Activated CD4-positive, CD25-positive, alpha-beta regulatory T cell (primary cell): ENCODE measurements at regions not wholly inside any gene's neighbourhood (a gene's known extent, or its start where the extent isn't known, plus 50 kb on each side); places are given as distances from the start of the nearest gene placed in this dataset.
"Not testable (repeated sequence)": the region's sequence is repeated elsewhere in the genome, so short reads cannot be mapped to it uniquely, and the experiment has no call there.

Experiments used
- DNase-seq, 4 experiments: peaks; one replicate each; lab custom pipeline; 2025; lab: John Stamatoyannopoulos, UW

- DNase-seq = no peak
These were observed 1653.4 kb downstream of the EFNA5 start for GRCh38 chr5:106017243-106017857.

- no peak for DNase-seq
These were observed 1656.5 kb downstream of the EFNA5 start for GRCh38 chr5:106014262-106014661.

- no peak for DNase-seq
These were observed 1664.5 kb downstream of the EFNA5 start for GRCh38 chr5:106006242-106006641.

GRCh38 chr5:105998991-105999390 lies 1671.7 kb downstream of the EFNA5 start:
- not testable (repeated sequence) for DNase-seq

GRCh38 chr5:105993027-105993426 lies 1677.7 kb downstream of the EFNA5 start:
- DNase-seq = no peak

GRCh38 chr5:105982526-105982925 lies 1688.2 kb downstream of the EFNA5 start:
- no peak for DNase-seq

DNA sequence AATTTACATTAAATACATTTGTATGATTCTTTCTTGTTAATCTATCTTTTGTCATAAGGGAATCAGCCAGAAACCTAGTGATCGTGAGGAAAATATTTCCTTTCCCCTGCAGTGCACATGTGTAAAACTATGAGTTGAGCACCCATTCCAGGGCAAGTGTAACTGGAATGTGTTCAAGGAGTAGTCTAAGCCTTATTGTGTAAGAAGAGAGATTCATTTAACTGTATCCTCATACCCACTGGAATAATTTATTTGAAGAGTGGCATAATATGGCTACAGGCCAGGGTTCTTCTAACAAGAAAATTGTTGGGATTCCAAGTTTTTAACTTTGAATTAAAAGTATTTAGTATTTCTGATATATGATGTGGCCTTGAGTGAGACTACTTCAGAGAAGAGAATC lies 1692.7 kb downstream of the EFNA5 start:
- DNase-seq = no peak

- DNase-seq = no peak
These were observed 1693.6 kb downstream of the EFNA5 start for GRCh38 chr5:105977163-105977562.

DNA sequence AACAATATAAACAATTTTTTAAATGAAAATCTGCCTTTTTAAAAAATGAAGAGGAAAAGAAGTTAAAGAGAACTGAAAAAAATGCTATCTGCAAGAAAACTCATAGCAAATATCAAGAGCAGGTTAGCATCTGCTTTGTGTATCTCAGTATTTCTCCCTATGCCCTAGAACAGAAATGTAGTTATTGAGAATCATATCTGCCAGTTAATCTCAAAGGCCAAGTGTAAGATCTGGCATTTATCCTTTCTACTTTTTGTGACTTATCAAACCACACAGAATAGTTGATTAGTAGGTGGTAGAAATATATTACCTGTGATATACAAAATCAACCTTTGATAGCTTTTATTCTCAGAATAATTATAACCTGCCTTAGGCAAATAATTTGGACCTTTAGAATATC lies 1699.8 kb downstream of the EFNA5 start:
- DNase-seq = no peak

DNA sequence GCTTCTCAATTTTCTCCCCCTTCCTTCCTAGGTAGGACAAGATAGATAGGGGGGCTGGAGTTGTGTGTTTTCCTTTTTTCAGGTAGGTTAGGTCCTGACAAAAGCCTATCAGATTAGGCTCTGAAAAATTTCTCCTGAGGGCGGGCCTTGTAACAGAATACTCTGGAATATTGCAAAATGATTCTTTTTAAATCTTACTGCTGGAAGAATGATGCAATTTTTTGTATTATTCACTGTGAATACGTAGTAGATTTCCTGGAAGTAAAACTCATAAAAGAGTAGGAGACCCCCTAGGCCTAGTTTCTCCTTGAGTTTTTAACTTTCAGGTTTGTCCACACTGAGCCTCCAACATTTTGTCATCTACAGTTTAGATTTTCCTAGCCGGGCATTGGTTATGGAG lies 1701.8 kb downstream of the EFNA5 start:
- no peak for DNase-seq

DNA sequence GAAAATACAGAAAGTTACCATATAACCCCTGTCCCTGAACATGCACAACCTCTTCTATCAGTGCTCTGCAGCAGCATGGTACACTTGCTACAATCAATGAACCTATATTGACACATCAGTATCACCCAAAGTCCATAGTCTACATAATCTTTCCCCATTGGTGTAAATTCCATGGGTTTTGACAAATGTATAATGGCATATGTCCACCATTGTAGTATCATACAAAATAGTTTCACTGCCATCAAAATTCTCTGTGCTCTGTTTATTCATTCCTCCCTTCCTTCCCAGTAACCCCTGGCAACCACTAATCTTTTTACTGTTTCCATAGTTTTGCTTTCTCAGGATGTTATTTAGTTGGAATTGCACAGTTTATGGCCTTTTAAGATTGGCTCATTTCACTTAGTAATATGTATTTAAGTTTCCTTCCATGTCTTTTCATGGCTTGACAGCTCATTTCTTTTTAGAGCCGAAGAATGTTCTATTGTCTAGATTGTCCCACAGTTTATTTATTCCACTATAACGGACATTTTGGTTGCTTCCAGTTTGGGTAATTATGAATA lies 1707.0 kb downstream of the EFNA5 start:
- no peak for DNase-seq

- DNase-seq = no peak
These were observed 1709.2 kb downstream of the EFNA5 start for GRCh38 chr5:105961572-105961971.

- no peak for DNase-seq
These were observed 1714.1 kb downstream of the EFNA5 start for GRCh38 chr5:105956456-105957196.

- no peak for DNase-seq
These were observed 1716.4 kb downstream of the EFNA5 start for GRCh38 chr5:105954341-105954740.

DNA sequence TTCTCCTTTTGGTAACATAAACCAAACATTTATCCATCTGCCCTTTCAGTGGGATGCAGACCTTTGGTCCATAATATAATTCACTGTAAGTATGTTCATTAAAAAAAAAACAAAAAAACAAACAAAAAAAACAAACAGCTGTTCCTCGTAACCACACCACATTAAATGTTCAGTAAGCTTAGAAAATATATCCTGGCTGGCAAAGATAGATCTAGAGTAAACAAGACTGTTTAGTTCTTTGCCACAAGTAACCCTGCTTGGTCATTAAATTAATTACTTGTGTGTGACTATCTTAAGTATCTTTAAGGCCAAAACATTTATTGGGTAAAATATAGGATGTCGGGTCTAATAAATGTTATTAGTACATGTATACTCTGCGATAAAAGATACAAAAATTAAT lies 1717.1 kb downstream of the EFNA5 start:
- DNase-seq = no peak

- no peak for DNase-seq
These were observed 1717.9 kb downstream of the EFNA5 start for GRCh38 chr5:105952875-105953274.

- DNase-seq = no peak
These were observed 1723.3 kb downstream of the EFNA5 start for GRCh38 chr5:105947461-105947860.

- no peak for DNase-seq
These were observed 1725.3 kb downstream of the EFNA5 start for GRCh38 chr5:105945203-105945972.

DNA sequence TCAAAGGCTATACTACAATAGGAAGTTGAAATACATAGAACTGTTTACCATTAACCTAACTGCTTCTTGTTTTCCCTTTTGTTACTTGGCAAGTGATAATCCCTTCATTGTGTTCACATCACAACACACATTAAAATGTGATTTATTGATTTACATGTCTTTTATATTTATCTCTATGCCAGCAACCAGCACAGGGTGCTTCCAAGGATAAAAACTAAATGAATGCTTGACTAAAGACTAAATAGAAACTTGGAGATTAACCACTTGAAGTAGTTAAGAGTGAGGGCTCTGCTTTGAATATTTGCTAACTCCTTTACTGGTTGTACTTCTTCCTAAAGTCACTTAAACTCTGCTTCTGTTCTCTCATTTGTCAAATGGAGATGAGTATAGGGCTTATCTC lies 1730.6 kb downstream of the EFNA5 start:
- no peak for DNase-seq

DNA sequence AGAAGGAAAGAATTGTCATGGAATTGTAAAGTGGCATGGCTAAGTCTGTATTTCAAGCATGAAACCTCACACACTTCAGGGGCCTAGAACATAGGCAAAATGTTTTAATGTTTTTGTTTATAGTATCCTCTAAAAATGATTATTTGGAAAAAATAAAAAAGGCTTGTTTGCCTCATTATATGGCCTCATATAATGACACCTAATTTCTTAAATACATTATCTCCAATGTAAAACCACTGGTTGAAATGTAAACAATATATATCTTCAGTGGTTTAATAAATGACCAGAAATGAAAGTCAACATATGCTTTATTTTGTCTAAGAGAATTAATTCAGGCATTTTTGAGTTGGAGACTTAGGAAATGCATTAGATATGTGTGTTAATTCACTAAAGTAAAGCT lies 1736.6 kb downstream of the EFNA5 start:
- DNase-seq = no peak

- DNase-seq = no peak
These were observed 1738.8 kb downstream of the EFNA5 start for GRCh38 chr5:105931881-105932421.

- no peak for DNase-seq
These were observed 1740.9 kb downstream of the EFNA5 start for GRCh38 chr5:105929858-105930257.
